Upper lobe of right lung (tissue), 1 donor: ENCODE measurements at regions not wholly inside any gene's neighbourhood (a gene's known extent, or its start where the extent isn't known, plus 50 kb on each side); places are given as distances from the start of the nearest gene placed in this dataset.

ENCODE experiments used
- ATAC-seq: fragments of 200-7000 bp; cut with Tn5 transposase; one replicate; pipeline ENCODE4 v1.9.1; 2020; ENCODE audit warnings: mild to moderate bottlenecking, moderate library complexity
- DNase-seq: peaks from one replicate; pipeline ENCODE4 v3.0.0-alpha.2; 2020
- H3K27ac ChIP-seq: fragments of 200-600 bp; one replicate; pipeline ENCODE4 v1.8.0; 2022
- H3K27me3 ChIP-seq: fragments of 200-600 bp; one replicate; pipeline ENCODE4 v1.8.0; 2022; ENCODE audit warnings: mild to moderate bottlenecking
- H3K36me3 ChIP-seq: fragments of 200-600 bp; one replicate; pipeline ENCODE4 v1.8.0; 2022
- H3K4me1 ChIP-seq: fragments of 200-600 bp; one replicate; pipeline ENCODE4 v1.8.0; 2022
- H3K4me3 ChIP-seq: fragments of 200-600 bp; one replicate; pipeline ENCODE4 v1.8.0; 2022; ENCODE audit warnings: mild to moderate bottlenecking
- H3K9me3 ChIP-seq: fragments of 200-600 bp; one replicate; pipeline ENCODE4 v1.8.0; 2022
- CTCF ChIP-seq: fragments of 200-600 bp; IDR thresholded peaks from one replicate; pipeline ENCODE4 v1.8.0; 2022; ENCODE audit warnings: antibody characterized with exemption
- intact Hi-C: fragments of 100-400 bp; cut with DNase I; formaldehyde crosslinking; loops from one replicate; pipeline ENCODE4 v1.11.0; 2022
- donor health status: DM: no; HTN: yes; CAD: no; lungs with severe emphysema.

GRCh38 chr16:6667393-6667792 lies 665.3 kb upstream of the RBFOX1 start:
- no peaks in the 10 kb centered on the region for H3K27me3 ChIP-seq
- H3K36me3 ChIP-seq = no peaks in the 10 kb centered on the region
- intact Hi-C loops = no loop called here
- H3K4me3 ChIP-seq = no peak overlapping the region
- DNase-seq (no peak), ATAC-seq (no peak)
- H3K27ac ChIP-seq = no peak overlapping the region
- no peaks in the 10 kb centered on the region for H3K4me1 ChIP-seq
- no peak for TF ChIP-seq CTCF
- no peaks in the 10 kb centered on the region for H3K9me3 ChIP-seq

- no peak for TF ChIP-seq CTCF
- H3K27me3 ChIP-seq = no peaks in the 10 kb centered on the region
- no peaks in the 10 kb centered on the region for H3K4me1 ChIP-seq
- no peak overlapping the region for H3K4me3 ChIP-seq
- intact Hi-C loops = no loop called here
- H3K36me3 ChIP-seq = no peaks in the 10 kb centered on the region
- ATAC-seq = no peak
- H3K9me3 ChIP-seq = no peaks in the 10 kb centered on the region
- H3K27ac ChIP-seq = no peak overlapping the region
- DNase-seq = no peak
Observed at GRCh38 chr16:6665126-6665525, 667.5 kb upstream of the RBFOX1 start.

- H3K4me3 ChIP-seq = no peak overlapping the region
- no peaks in the 10 kb centered on the region for H3K27me3 ChIP-seq
- no peak for TF ChIP-seq CTCF
- H3K4me1 ChIP-seq = no peaks in the 10 kb centered on the region
- H3K9me3 ChIP-seq = no peaks in the 10 kb centered on the region
- ATAC-seq (no peak), DNase-seq (no peak)
- intact Hi-C loops = no loop called here
- H3K36me3 ChIP-seq = no peaks in the 10 kb centered on the region
- no peak overlapping the region for H3K27ac ChIP-seq
Observed at GRCh38 chr16:6663668-6664067, 669.0 kb upstream of the RBFOX1 start.

GRCh38 chr16:6656760-6657159 lies 675.9 kb upstream of the RBFOX1 start:
- no peaks in the 10 kb centered on the region for H3K4me1 ChIP-seq
- no peaks in the 10 kb centered on the region for H3K36me3 ChIP-seq
- intact Hi-C loops = no loop called here
- H3K4me3 ChIP-seq = no peak overlapping the region
- no peaks in the 10 kb centered on the region for H3K9me3 ChIP-seq
- DNase-seq = no peak
- no peak for TF ChIP-seq CTCF
- H3K27ac ChIP-seq = no peak overlapping the region
- no peak for ATAC-seq
- H3K27me3 ChIP-seq = no peaks in the 10 kb centered on the region

GRCh38 chr16:6646891-6647290 lies 685.8 kb upstream of the RBFOX1 start:
- H3K4me3 ChIP-seq = no peak overlapping the region
- no peak for DNase-seq
- no peaks in the 10 kb centered on the region for H3K36me3 ChIP-seq
- TF ChIP-seq CTCF = no peak
- no peaks in the 10 kb centered on the region for H3K4me1 ChIP-seq
- no peaks in the 10 kb centered on the region for H3K9me3 ChIP-seq
- H3K27ac ChIP-seq = no peak overlapping the region
- H3K27me3 ChIP-seq = peaks cover 4% of the 10 kb centered on the region
- intact Hi-C loops = no loop called here
- no peak for ATAC-seq
